ENCODE measurements at regions not wholly inside any gene's neighbourhood (a gene's known extent, or its start where the extent isn't known, plus 50 kb on each side); places are given as distances from the start of the nearest gene placed in this dataset.
"Not testable (repeated sequence)": the region's sequence is repeated elsewhere in the genome, so short reads cannot be mapped to it uniquely, and the experiment has no call there.

DNA sequence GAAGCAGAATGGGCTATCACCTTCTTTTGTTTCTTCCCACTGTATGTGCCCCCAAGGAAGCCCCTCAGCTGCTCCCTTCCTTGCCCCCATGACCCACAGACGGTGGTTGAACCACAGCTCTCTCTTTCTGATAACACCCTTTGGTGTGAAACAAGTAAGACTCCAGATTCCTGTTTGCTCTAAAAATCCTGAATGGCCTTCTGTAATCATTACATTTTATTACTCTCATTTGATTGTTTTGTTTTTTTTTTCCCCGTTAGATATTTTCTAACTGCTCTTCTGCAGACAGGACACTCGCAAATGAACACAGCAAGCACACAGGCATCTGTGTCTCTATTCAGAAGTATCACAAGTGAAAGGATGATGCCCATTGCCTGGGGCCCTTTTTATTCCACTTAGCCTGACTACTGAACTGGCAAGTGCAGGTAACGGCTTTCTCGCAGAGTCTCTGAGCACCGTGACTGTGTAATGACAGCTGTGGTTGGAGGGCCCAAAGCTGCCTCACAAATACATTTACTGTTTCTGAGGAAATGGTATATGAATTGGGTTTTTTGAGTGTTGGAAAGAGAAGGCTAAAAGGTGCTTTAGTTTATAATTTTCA, 59.3 kb downstream of the OXGR1 start:
- no peak for DNase-seq

DNA sequence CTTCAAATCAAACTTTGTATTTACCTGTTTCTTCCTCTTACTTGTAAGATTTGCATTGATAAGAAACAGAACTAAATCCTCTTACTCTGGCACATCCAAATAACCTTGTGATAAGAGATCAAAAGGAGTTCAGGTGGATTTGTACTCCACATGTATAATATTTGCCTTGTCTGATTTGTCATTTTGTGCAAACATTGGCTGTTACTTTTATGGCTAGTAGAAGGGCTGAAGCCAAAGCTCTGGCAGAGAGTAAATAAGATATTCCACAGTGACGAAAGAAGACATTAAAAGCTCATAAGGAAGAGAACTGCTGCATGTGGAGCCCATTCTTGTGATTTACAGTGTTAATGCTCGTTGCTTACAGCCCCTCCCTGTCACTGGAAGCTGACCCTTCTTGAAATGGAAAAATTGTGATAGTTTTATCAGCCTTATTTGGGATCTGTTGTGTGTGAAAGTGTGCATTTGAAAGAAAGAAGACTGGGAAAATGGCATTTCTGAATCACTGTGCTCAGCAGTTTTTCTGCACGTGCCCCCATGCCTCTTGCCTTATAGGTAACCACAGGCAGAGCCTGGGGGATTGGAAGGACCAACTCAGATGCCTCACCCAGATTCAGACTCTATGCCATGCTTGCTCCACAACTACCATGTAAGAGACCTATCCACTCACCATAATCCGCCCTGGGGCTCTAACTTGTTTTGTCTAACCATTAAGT, 68.2 kb downstream of the OXGR1 start:
- DNase-seq = no peak

DNA sequence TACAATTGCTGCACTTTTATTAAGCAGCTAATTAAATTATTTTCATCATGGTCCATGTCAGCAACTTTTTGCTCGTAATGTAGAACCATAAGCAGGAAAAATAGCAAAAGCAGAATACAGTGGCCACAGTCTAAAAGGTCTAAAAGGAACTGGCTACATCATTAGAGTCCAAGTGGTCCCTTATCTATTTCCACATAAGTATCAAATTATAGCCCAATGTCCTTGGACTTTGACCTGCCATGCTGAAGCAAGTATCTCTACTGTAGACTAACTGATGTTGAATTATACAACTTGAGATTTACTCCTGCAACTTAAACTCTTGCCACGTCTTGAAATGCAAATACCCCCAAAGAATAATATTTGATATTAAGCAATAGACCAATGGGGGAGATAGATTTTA, 68.8 kb downstream of the OXGR1 start:
- DNase-seq = no peak

GRCh38 chr13:96918861-96919631, 75.2 kb downstream of the OXGR1 start:
- DNase-seq = not testable (repeated sequence)

DNA sequence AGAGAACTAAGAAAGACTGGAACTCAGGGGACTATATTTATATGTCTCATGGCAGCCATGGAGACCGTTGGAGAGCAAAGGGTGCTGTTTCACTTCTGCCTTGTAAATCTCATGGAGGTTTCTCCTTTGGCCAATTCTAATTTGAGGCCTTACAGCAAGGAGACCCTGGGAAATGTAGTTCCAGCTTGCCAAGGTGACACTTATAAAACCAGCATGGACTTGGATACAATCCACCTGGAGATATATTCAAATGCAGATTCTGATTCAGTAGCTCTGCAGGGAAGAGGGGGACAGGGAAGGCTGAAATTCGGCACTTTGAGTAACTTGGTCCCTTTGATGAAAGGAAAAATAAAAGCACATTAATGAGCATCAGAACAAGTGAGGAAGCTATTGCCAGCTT, 90.0 kb downstream of the OXGR1 start:
- DNase-seq = no peak

- DNase-seq = no peak
Observed at GRCh38 chr13:96903085-96903484, 91.2 kb downstream of the OXGR1 start.

DNA sequence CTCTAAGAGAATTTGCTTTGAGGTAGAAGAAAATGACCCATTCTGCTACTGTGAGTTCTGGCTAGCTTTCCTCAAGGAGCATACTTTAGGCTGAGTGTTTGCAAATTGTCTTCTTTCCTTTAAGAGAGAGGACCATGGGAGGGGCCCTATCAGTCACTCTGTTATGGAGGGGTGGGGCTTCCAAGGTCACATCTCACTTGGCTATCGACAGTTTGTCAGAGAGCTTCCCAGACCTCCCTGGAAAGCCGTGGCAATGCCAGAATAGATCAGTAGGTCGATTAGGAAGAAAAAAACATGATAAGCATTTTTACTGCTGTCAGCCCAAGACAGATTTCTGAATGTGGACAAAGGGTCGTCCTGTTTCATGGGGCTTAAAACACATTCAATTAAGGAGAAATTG, 93.3 kb downstream of the OXGR1 start:
- DNase-seq = peak; percentile 84

- peak; percentile 46 for DNase-seq
Observed at GRCh38 chr13:96899946-96900345, 94.3 kb downstream of the OXGR1 start.

- DNase-seq = peak; percentile 100
Observed at GRCh38 chr13:96898646-96899254, 95.5 kb downstream of the OXGR1 start.

- peak; percentile 77 for DNase-seq
Observed at GRCh38 chr13:96898212-96898611, 96.1 kb downstream of the OXGR1 start.

Data from NCI-H82 (cell line).